HG02981 (cell line): ENCODE measurements at regions not wholly inside any gene's neighbourhood (a gene's known extent, or its start where the extent isn't known, plus 50 kb on each side); places are given as distances from the start of the nearest gene placed in this dataset.
"Not testable (repeated sequence)": the region's sequence is repeated elsewhere in the genome, so short reads cannot be mapped to it uniquely, and the experiment has no call there.

Experiments used
- ATAC-seq: cut with Tn5 transposase; IDR thresholded peaks from one replicate; pipeline ENCODE4 v1.9.1; 2021; ENCODE audit warnings: mild to moderate bottlenecking, moderate library complexity; ENCODE audit not compliant: unreplicated experiment

GRCh38 chr13:68987585-68987984, 1120.0 kb upstream of the ATXN8OS start:
- no peak for ATAC-seq

- no peak for ATAC-seq
Measured at GRCh38 chr13:68984688-68985319, 1122.8 kb upstream of the ATXN8OS start.

- no peak for ATAC-seq
Measured at GRCh38 chr13:68982961-68983619, 1124.5 kb upstream of the ATXN8OS start.

GRCh38 chr13:68976287-68976686, 1131.3 kb upstream of the ATXN8OS start:
- no peak for ATAC-seq

- no peak for ATAC-seq
Measured at GRCh38 chr13:68970532-68970931, 1137.1 kb upstream of the ATXN8OS start.

- ATAC-seq, result no peak
Measured at GRCh38 chr13:68948586-68948985, 1159.0 kb upstream of the ATXN8OS start.

- no peak for ATAC-seq
Measured at GRCh38 chr13:68944272-68944671, 1163.4 kb upstream of the ATXN8OS start.

GRCh38 chr13:68940049-68940448, 1167.6 kb upstream of the ATXN8OS start:
- ATAC-seq, result no peak

GRCh38 chr13:68938639-68939038, 1169.0 kb upstream of the ATXN8OS start:
- ATAC-seq, result no peak

- ATAC-seq, result no peak
Measured at GRCh38 chr13:68929075-68929745, 1178.4 kb upstream of the ATXN8OS start.

GRCh38 chr13:68927387-68928026, 1180.1 kb upstream of the ATXN8OS start:
- no peak for ATAC-seq

GRCh38 chr13:68923995-68924394, 1183.6 kb upstream of the ATXN8OS start:
- ATAC-seq, result no peak

- ATAC-seq, result no peak
Measured at GRCh38 chr13:68908879-68909278, 1198.7 kb upstream of the ATXN8OS start.

GRCh38 chr13:68905186-68905585, 1202.4 kb upstream of the ATXN8OS start:
- no peak for ATAC-seq

GRCh38 chr13:68897331-68897928, 1210.2 kb upstream of the ATXN8OS start:
- ATAC-seq, result no peak

- ATAC-seq, result no peak
Measured at GRCh38 chr13:68895696-68896095, 1211.9 kb upstream of the ATXN8OS start.

- not testable (repeated sequence) for ATAC-seq
Measured at GRCh38 chr13:68893721-68894120, 1213.9 kb upstream of the ATXN8OS start.

GRCh38 chr13:68892596-68892995, 1215.0 kb upstream of the ATXN8OS start:
- not testable (repeated sequence) for ATAC-seq

- ATAC-seq, result not testable (repeated sequence)
Measured at GRCh38 chr13:68890101-68890500, 1217.5 kb upstream of the ATXN8OS start.

GRCh38 chr13:68888832-68889231, 1218.8 kb upstream of the ATXN8OS start:
- no peak for ATAC-seq

GRCh38 chr13:68872338-68872737, 1235.3 kb upstream of the ATXN8OS start:
- no peak for ATAC-seq
